GM18508 (cell line): ENCODE measurements at regions not wholly inside any gene's neighbourhood (a gene's known extent, or its start where the extent isn't known, plus 50 kb on each side); places are given as distances from the start of the nearest gene placed in this dataset.
"Not testable (repeated sequence)": the region's sequence is repeated elsewhere in the genome, so short reads cannot be mapped to it uniquely, and the experiment has no call there.

ENCODE experiments used
- ATAC-seq: cut with Tn5 transposase; IDR thresholded peaks from one replicate; pipeline ENCODE4 v1.9.1; 2021; ENCODE audit warnings: moderate number of reproducible peaks; ENCODE audit not compliant: insufficient read depth, unreplicated experiment

DNA sequence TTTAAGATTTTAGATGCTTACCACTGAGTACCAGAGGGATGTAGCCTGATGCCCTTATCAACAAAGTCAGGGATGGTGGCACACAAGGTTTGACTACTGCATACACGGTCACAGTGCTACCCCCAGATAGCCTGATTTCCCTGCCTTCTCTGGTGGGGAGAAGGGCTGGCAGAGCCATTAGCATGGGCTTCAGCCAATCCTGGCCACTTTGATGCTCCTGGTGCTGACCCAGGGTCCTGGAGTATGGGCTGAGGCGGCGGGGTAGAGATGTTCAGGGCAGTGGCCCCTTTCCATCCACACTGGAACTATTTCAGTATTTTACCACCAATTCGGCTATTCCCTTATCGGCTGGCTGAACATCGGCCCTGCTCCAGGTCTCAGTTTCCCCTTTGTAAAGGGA lies 83.2 kb downstream of the POTEB3 start:
- not testable (repeated sequence) for ATAC-seq

- ATAC-seq, result not testable (repeated sequence)
Measured at GRCh38 chr15:21355944-21356343, 84.4 kb downstream of the POTEB3 start.

DNA sequence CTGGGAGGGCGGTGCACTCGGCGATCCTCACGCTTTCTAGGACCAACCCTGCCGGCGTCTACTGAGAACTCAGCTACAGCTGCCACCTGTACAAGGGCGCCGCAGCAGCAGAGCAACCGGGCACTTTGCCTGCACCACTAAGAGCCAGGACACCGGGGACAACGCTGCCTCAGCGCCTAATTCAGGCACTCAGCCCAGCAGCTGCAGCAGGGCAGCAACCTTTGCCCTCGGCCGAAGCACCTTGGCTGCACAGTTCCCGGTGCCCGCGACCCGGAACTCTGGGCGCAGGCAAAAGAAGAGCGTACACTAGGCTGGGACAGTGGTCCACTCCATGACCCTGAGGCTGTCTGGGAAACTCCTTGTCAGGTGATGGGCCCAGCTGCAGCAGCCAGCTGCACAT lies 85.7 kb downstream of the POTEB3 start:
- ATAC-seq, result not testable (repeated sequence)

- not testable (repeated sequence) for ATAC-seq
Measured at GRCh38 chr15:21352670-21353318, 87.5 kb downstream of the POTEB3 start.

GRCh38 chr15:21344960-21345359 lies 95.3 kb downstream of the POTEB3 start:
- not testable (repeated sequence) for ATAC-seq

DNA sequence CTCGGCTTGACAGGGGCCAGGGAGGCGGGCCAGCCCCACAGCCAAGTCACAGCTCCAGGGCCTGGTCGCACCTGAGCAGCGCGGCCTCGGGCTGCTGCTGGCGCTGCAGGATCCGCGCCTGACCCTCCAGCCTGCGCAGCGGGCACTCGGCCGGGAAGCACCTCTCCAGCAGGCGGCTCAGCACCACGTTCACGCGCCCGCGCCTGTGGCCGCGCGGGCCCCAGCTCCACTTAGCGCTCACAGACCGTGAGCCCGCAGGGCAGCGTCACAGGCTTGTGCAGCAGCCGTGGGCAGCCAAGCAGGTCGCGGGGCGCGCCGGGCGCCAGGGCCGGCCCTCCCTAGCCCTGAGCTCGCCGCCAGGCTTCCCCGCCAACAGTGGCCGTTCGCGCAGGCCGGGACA lies 95.8 kb downstream of the POTEB3 start:
- not testable (repeated sequence) for ATAC-seq

- not testable (repeated sequence) for ATAC-seq
Measured at GRCh38 chr15:21337028-21337427, 103.3 kb downstream of the POTEB3 start.

DNA sequence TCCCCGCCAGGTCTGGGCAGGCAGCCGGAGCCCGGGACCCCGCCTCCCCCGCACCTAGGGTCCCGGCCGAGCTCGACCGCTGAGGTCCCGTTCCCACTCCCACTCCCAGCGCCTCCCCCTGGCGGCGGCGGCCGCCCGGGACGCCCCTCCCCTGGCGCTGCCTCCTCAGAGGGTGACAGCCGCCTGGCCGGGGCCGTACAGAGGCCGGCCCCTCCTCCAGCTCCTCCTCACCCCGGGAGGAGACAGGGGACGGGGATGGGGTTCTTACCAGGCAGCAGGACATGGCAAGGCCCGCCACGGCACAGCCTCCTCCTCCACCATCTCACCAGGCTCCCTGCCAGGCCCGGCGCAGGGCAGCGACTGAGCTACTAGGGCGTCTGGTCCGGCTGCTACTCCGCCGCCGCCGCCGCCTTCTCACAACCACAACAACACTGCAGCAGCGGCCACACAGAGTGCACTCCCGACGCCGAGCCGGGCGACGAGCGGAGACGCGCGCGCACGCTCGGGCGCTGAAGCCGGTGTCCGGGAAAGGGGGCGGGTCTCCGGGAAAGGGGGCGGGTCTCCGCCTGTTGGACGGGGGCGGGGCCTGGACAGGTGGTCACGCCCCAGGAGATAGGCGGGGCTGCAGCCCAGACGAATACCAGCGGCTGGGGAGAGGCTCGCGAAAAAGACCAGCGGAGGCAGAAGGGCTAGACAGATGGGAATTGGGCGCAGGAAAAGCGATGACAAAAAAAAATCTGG lies 115.4 kb downstream of the POTEB3 start:
- ATAC-seq, result not testable (repeated sequence)

DNA sequence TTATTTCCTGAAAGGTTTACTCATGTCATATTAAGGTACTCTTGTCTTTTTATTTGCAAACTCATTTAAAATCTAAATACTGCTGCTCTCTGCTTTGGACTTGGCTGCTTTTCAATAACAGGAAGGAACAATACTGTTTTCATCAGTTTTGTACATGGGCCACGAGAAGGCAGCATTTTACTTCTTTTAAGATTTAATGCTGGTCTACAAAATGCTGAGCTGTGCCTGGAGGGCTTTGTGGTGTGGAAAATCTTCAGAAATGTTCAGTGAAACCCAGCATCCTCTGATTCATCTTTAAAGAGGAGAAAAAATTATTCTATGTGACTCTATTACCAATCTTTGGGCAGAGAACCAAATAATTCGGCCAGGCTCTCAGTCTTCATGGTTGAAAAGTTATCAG lies 155.9 kb downstream of the POTEB3 start:
- peak; percentile 51 for ATAC-seq

DNA sequence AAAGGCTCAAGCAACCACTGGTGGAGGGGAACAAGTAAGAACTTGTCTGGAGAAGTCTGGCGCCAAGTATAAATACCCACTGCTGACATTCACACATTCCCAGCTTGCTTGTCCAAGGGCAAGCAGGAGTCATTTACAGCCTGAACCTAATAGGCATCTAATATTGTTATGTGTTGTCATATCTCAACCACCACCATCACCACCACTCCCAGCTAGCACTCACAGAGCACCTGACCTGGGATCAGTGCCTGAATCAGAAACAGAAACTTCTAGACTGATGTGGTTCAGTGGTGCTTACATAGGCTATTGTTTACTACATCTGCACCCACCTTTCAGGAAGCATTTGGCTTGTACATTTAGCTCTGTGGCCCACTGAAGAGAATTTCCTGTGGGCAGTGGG lies 157.1 kb downstream of the POTEB3 start:
- peak; percentile 76 for ATAC-seq

DNA sequence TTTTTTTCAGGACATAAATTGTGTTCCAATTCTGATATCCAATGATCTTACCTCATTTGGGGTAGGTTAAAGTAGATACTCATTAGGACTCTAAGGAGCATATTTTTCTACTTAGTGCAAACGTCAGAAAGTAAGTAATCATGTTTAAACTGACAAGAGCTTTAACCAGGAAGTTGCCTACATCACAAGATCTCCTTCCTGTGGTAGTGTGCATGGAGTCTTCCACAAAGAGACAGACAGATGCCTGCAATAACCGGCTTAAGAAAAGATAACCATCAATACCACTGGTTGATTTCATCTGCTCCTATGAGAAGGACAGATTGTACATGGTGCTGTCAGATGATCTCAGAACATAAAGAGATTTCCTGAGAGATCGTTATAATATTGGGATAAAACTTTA lies 160.0 kb downstream of the POTEB3 start:
- not testable (repeated sequence) for ATAC-seq

- not testable (repeated sequence) for ATAC-seq
Measured at GRCh38 chr15:21272176-21272982, 167.9 kb downstream of the POTEB3 start.

DNA sequence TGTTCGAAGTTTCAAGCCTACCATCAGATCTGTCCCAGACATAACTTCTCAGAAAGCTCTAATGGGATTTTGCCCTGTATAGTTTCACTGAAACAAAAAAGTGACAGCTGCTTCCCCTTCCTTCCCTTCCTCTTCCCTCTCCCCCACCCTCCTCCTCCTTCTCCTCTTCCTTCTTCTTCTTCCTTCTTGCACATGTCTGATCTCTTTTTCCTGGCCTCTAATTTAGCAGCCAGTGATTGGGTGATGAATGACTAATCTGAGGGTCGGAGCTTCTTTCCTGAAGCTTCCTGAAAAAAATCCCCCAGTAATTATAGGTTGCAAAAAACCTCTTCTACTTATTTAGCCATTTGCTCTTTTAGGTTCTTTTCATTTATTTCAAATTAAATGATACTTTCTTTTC lies 168.7 kb downstream of the POTEB3 start:
- no peak for ATAC-seq

GRCh38 chr15:21270474-21270873 lies 169.8 kb downstream of the POTEB3 start:
- ATAC-seq, result no peak

DNA sequence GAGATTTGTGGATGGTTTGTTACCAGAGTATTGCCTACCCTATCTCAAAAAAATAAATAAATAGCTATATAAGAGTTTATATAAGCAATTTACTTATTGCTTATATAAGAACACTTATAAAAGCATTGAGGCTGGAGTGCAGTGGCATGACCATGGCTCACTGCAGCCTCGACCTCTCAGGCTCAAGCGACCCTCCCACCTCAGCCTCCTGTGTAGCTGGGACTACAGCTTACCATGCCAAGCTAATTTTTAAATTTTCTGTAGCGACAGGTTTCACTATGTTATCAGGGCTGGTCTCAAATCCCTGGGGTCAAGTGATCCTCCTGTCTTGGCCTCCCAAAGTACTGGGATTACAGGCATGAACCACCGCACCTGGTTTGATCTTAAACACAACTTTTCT lies 170.6 kb downstream of the POTEB3 start:
- not testable (repeated sequence) for ATAC-seq

- ATAC-seq, result no peak
Measured at GRCh38 chr15:21269121-21269520, 171.2 kb downstream of the POTEB3 start.

- no peak for ATAC-seq
Measured at GRCh38 chr15:21268436-21268940, 171.8 kb downstream of the POTEB3 start.

DNA sequence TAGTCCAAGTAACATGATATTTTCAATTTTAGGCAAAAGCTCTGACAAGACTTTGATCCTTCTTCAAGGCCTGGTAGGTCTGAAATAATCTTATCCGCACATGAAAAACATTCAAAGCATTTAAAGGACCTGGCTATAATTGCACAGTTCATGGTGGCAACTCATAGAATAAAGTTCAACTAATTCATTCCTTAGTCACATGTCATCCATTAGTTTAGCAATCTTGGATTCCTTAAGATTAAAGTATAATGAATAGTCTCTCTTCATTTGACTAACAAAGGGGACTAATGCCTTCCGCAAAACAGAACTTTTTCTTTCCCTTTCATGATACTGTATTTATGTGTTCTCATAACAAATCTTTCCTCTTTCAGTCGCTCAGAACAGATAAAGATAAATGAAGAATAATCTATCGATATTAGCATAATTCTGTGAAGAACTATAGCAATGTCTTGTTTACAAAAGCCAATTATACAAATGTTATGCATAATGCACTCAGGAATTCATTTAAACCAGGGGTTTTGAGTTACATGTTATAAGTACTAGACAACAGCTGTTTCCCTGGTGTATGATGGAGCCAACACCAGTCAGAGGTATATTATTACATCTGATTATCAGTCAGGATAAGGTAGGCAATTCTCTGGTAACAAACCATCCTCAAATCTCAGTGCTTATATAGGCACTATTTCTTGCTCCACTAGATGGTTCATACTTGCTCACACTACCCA lies 172.5 kb downstream of the POTEB3 start:
- no peak for ATAC-seq

GRCh38 chr15:21267226-21267625 lies 173.1 kb downstream of the POTEB3 start:
- no peak for ATAC-seq

DNA sequence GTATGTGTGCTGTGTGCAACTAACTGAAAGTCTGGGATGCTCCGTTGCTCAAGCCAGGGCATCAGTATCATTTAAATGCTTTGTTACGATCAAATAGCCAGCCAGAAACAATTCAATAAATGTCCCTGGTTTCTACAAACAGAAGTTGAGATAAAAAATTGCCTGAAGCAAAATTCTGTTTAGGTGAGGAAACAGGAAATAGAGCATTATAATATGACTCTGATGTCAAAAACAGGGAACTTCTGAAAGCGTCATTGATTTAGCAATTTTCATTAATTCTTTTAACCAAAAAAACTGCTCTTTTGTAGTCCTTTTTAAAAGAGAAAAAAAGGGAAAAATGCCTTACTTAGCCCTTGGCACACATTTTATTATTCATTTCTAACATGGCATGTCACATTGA lies 174.7 kb downstream of the POTEB3 start:
- ATAC-seq, result not testable (repeated sequence)
